C4-2B (cell line): ENCODE measurements at regions not wholly inside any gene's neighbourhood (a gene's known extent, or its start where the extent isn't known, plus 50 kb on each side); places are given as distances from the start of the nearest gene placed in this dataset.

Experiments
- ZFX ChIP-seq: fragments of 450-650 bp; IDR thresholded peaks from 2 replicates; pipeline ENCODE4 v1.6.1; 2017
- TF ChIP-seq, protein P1 (sequence below): fragments of 450-650 bp; conservative IDR thresholded peaks from 2 replicates; pipeline ENCODE4 v1.5.1; 2017; ENCODE audit warnings: mild to moderate bottlenecking

DNA sequence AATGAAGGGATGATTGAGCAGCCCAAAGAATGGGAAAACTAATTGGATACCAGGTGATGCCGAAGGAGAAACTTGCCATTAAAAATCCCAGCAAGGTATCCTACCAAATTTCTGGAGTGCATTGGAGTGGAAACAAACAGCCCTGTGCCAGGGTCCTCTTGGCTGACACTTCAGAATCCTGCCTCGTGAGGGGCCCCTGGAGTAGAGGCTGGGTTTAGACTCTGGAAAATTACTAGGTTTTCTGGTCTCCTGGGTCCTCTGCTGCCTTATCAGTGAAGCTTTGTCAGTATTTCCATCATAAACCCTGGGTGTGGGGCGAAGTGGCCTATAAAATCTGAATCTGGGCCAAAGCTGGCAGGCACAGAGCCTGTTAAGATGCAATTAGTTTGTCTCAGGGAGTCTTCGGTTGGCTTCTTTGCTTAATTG, 289.2 kb upstream of the USP24 start:
- TF ChIP-seq, protein P1, sequence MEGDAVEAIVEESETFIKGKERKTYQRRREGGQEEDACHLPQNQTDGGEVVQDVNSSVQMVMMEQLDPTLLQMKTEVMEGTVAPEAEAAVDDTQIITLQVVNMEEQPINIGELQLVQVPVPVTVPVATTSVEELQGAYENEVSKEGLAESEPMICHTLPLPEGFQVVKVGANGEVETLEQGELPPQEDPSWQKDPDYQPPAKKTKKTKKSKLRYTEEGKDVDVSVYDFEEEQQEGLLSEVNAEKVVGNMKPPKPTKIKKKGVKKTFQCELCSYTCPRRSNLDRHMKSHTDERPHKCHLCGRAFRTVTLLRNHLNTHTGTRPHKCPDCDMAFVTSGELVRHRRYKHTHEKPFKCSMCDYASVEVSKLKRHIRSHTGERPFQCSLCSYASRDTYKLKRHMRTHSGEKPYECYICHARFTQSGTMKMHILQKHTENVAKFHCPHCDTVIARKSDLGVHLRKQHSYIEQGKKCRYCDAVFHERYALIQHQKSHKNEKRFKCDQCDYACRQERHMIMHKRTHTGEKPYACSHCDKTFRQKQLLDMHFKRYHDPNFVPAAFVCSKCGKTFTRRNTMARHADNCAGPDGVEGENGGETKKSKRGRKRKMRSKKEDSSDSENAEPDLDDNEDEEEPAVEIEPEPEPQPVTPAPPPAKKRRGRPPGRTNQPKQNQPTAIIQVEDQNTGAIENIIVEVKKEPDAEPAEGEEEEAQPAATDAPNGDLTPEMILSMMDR = no peak
- TF ChIP-seq ZFX = no peak
